ENCODE measurements at regions not wholly inside any gene's neighbourhood (a gene's known extent, or its start where the extent isn't known, plus 50 kb on each side); places are given as distances from the start of the nearest gene placed in this dataset.

DNA sequence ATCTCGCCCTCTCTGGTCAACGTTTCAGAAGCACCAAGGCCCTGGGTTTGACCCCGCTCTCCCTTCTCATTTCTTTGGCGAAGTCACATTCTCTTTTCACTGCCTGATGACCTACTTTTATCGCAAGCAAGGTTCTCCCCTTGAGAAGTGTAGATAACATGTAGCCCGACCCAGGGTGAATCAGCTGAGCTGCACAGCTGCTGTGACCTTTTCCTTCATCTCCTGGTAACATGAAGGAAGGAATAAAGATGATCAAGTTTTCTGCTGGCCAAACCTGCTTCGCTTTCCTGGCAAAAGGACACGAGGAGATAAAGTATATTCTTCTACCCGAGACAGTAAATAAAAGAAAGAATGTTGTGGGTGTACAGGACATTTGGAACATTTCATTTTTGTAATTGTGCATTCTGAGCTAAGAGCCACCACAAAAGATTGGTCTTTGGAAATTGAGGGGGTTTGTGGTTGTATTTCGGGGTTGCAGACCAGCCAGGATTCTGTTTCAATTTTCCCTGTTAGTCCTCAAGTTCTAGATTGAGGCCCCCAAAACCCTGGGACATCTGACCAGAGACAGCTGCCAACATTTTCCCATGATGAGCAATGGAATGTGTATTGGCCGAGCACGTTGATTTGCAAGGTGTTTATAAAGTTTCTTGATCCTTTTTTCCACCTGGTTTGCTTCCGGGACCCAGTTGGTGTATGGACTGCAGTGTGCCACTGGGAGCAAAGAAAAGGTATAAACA lies 155.1 kb upstream of the ZNF462 start:
- Histone ChIP-seq H3K36me3 (ENCODE audit: insufficient read depth, low read length) (no peaks in the 10 kb centered on the region), H3K4me2 (ENCODE audit: low read length) (no peak overlapping the region), H3K27ac (ENCODE audit: low read depth, low read length, poor library complexity, severe bottlenecking) (no peak overlapping the region), H3K4me3 (ENCODE audit: low read depth, low read length, poor library complexity, severe bottlenecking) (no peak overlapping the region), H3K4me1 (ENCODE audit: insufficient read depth, low read length, poor library complexity, severe bottlenecking) (no peaks in the 10 kb centered on the region), H3K9me2 (ENCODE audit: insufficient read depth, low read length) (no peaks in the 10 kb centered on the region), H3K79me2 (ENCODE audit: insufficient read depth, low read depth, low read length) (no peaks in the 10 kb centered on the region), H4K20me1 (ENCODE audit: insufficient read depth, low read length) (no peaks in the 10 kb centered on the region), H2AFZ (ENCODE audit: low read length) (no peak overlapping the region; the same call in 1 of the 2 replicates), H3K9me3 (ENCODE audit: low read length) (no peaks in the 10 kb centered on the region)
- DNase-seq (ENCODE audit: low spot score): no peak
- POLR2A ChIA-PET: interaction anchor here (0.6 to 1.4 kb wide), 2 partner anchors 9 to 1149 kb away, joined by 3 to 4 read pairs; no protein-coding TSS in a partner anchor
- CTCF ChIA-PET (ENCODE audit: unreplicated experiment): interaction anchor here (0.5 kb wide), 1 partner anchor 10 kb away, joined by 4 read pairs; no protein-coding TSS in a partner anchor
- BruUV-seq (replicated peaks): no TSS peak
- TF ChIP-seq, protein P1, sequence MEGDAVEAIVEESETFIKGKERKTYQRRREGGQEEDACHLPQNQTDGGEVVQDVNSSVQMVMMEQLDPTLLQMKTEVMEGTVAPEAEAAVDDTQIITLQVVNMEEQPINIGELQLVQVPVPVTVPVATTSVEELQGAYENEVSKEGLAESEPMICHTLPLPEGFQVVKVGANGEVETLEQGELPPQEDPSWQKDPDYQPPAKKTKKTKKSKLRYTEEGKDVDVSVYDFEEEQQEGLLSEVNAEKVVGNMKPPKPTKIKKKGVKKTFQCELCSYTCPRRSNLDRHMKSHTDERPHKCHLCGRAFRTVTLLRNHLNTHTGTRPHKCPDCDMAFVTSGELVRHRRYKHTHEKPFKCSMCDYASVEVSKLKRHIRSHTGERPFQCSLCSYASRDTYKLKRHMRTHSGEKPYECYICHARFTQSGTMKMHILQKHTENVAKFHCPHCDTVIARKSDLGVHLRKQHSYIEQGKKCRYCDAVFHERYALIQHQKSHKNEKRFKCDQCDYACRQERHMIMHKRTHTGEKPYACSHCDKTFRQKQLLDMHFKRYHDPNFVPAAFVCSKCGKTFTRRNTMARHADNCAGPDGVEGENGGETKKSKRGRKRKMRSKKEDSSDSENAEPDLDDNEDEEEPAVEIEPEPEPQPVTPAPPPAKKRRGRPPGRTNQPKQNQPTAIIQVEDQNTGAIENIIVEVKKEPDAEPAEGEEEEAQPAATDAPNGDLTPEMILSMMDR (conservative IDR thresholded peaks at IDR 0.05; ENCODE audit: low read length): no peak
- no peak for TF ChIP-seq EZH2phosphoT487 (IDR thresholded peaks at IDR 0.05; ENCODE audit: borderline replicate concordance, low read depth, low read length)
- intact Hi-C loops (cut with micrococcal nuclease; ENCODE audit: unreplicated experiment): no loop called here

DNA sequence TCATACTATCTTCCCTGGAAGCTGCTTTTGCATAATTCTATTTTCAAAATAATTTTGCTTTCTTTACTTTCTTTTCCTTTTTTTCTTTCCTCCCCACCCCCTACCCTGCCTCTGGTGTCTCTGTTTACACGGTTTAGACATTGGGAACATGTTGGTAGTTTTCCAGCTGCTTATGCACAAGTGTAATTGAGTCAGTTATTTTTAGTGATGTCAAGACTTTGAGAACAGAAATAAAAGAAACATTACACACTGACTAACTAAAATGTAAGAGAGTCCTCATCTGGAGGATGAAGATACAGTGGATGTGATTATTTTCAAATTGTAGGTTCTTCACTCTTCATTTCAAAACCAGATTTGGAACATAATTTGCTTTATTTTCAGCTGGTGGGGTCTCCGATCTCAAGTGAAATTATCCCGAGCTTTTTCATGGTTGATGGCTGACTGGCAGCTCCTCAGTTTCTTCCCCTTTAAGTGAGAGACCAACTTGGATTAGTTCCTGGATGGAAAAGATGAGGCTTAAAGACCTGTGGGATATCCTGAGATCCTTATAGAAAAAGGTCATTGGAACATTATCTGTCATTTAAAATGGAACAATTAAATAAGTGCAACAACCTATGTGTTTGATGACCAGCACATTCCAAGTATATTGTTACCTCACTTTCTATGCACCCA lies 154.4 kb upstream of the ZNF462 start:
- H2AFZ ChIP-seq (ENCODE audit: low read length): no peak overlapping the region; the same call in 1 of the 2 replicates
- no peaks in the 10 kb centered on the region for H3K4me1 ChIP-seq (ENCODE audit: insufficient read depth, low read length, poor library complexity, severe bottlenecking)
- H3K9me2 ChIP-seq (ENCODE audit: insufficient read depth, low read length): no peaks in the 10 kb centered on the region
- no peaks in the 10 kb centered on the region for H3K79me2 ChIP-seq (ENCODE audit: insufficient read depth, low read depth, low read length)
- H4K20me1 ChIP-seq (ENCODE audit: insufficient read depth, low read length): no peaks in the 10 kb centered on the region
- no peak overlapping the region for H3K4me2 ChIP-seq (ENCODE audit: low read length)
- DNase-seq (ENCODE audit: low spot score): no peak
- TF ChIP-seq, protein P1 (conservative IDR thresholded peaks at IDR 0.05; ENCODE audit: low read length): no peak
- TF ChIP-seq EZH2phosphoT487 (IDR thresholded peaks at IDR 0.05; ENCODE audit: borderline replicate concordance, low read depth, low read length): no peak
- POLR2A ChIA-PET: interaction anchor here (0.6 to 1.4 kb wide), 2 partner anchors 10 to 1150 kb away, joined by 3 to 4 read pairs; no protein-coding TSS in a partner anchor
- no peak overlapping the region for H3K27ac ChIP-seq (ENCODE audit: low read depth, low read length, poor library complexity, severe bottlenecking)
- intact Hi-C loops (cut with micrococcal nuclease; ENCODE audit: unreplicated experiment): no loop called here
- CTCF ChIA-PET (ENCODE audit: unreplicated experiment): no interaction called here
- H3K4me3 ChIP-seq (ENCODE audit: low read depth, low read length, poor library complexity, severe bottlenecking): no peak overlapping the region
- no peaks in the 10 kb centered on the region for H3K9me3 ChIP-seq (ENCODE audit: low read length)
- H3K36me3 ChIP-seq (ENCODE audit: insufficient read depth, low read length): no peaks in the 10 kb centered on the region
- no TSS peak for BruUV-seq (replicated peaks)
